HUES48 (cell line): ENCODE measurements at regions not wholly inside any gene's neighbourhood (a gene's known extent, or its start where the extent isn't known, plus 50 kb on each side); places are given as distances from the start of the nearest gene placed in this dataset.
A peak's percentile ranks its signal among the peaks of the same experiment; 100 is the strongest.
"Not testable (repeated sequence)": the region's sequence is repeated elsewhere in the genome, so short reads cannot be mapped to it uniquely, and the experiment has no call there.

Experiments used
- H3K27ac ChIP-seq: one replicate; pipeline ENCODE4 v1.7.0; 2013; ENCODE audit warnings: low read depth, low read length, inconsistent platforms
- H3K27me3 ChIP-seq: 2 replicates; pipeline ENCODE4 v1.6.1; 2013; ENCODE audit warnings: mild to moderate bottlenecking, low read length; ENCODE audit not compliant: control insufficient read depth, insufficient read depth
- H3K36me3 ChIP-seq: 2 replicates; pipeline ENCODE4 v1.6.1; 2013; ENCODE audit warnings: low read length; ENCODE audit not compliant: control insufficient read depth, insufficient read depth
- H3K4me1 ChIP-seq: 2 replicates; pipeline ENCODE4 v1.6.1; 2013; ENCODE audit warnings: mild to moderate bottlenecking, low read length; ENCODE audit not compliant: control insufficient read depth, insufficient read depth
- H3K4me3 ChIP-seq: 2 replicates; pipeline ENCODE4 v1.5.1; 2013; ENCODE audit warnings: mild to moderate bottlenecking, low read depth, low read length
- H3K9ac ChIP-seq: 2 replicates; pipeline ENCODE4 v1.6.1; 2013; ENCODE audit warnings: mild to moderate bottlenecking, low read depth, low read length, moderate library complexity
- H3K9me3 ChIP-seq: 2 replicates; pipeline ENCODE4 v1.6.1; 2013; ENCODE audit warnings: low read length; ENCODE audit not compliant: control insufficient read depth, insufficient read depth

DNA sequence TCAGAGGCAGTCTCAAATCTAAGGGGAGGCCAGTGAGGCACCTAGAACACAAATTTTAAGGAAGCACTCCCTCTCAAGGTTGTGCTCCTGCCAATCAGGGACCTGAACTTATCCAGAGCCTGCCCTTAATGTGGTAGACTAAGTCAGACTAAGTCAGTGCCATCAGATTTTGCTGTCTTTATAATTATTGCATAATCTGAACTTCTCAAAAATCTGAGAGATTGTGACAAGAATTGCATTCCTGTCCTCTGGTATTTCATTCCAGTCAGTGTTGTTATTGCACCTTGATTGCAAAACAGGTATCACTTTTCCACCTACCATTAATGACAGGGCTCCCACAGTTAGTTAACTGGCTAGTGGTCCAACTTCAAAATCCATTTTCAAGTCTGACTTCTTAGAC lies 197.1 kb upstream of the HCN1 start:
- H3K27me3 ChIP-seq = no peaks in the 10 kb centered on the region
- no peak overlapping the region for H3K27ac ChIP-seq
- H3K36me3 ChIP-seq = no peaks in the 10 kb centered on the region
- H3K4me3 ChIP-seq = no peak overlapping the region
- H3K9me3 ChIP-seq = peaks cover 81% of the 10 kb centered on the region
- no peaks in the 10 kb centered on the region for H3K4me1 ChIP-seq
- H3K9ac ChIP-seq = no peak overlapping the region

DNA sequence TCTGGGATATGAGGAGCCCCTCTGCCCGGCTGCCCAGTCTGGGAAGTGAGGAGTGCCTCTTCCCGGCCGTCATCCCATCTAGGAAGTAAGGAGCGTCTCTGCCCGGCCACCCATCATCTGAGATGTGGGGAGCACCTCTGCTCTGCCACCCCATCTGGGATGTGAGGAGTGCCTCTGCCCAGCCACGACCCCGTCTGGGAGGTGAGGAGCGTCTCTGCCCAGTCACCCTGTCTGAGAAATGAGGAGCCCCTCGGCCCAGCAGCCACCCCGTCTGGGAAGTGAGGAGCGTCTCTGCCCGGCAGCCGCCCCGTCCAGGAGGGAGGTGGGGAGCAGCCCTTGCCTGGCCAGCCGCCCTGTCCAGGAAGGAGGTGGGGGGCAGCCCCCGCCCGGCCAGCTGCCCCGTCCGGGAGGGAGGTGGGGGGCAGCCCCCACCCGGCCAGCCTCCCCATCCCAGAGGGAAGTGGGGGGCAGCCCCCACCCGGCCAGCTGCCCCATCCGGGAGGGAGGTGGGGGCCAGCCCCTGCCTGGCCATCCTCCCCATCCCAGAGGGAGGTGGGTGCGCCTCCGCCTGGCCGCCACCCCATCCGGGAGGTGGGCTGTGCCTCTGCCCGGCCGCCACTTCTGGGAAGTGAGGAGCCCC lies 194.4 kb upstream of the HCN1 start:
- peaks cover 76% of the 10 kb centered on the region for H3K9me3 ChIP-seq
- not testable (repeated sequence) for H3K36me3 ChIP-seq, H3K9ac ChIP-seq, H3K27ac ChIP-seq, H3K4me1 ChIP-seq, H3K27me3 ChIP-seq, H3K4me3 ChIP-seq

DNA sequence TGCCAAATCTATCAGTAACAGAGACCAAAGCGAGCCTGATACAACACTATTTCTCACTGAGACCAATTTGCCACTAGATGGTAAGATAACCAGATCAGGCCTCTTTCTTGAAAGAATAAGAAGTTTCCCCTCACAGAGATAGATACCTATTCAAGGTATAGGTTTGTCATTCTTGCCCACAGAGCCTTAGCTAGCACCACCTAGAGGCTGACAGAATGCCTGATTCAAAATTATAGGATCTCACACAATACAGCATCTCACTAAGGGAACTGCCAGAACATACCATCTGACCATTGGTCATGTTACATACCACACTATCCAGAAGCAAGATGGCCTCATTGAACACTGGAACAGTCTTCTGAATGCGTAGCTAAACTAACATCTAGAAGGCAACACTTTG lies 166.6 kb upstream of the HCN1 start:
- H3K9ac ChIP-seq = no peak overlapping the region
- H3K27me3 ChIP-seq = no peaks in the 10 kb centered on the region
- no peak overlapping the region for H3K4me3 ChIP-seq
- no peaks in the 10 kb centered on the region for H3K4me1 ChIP-seq
- no peaks in the 10 kb centered on the region for H3K36me3 ChIP-seq
- no peak overlapping the region for H3K27ac ChIP-seq
- H3K9me3 ChIP-seq = peaks cover 83% of the 10 kb centered on the region

DNA sequence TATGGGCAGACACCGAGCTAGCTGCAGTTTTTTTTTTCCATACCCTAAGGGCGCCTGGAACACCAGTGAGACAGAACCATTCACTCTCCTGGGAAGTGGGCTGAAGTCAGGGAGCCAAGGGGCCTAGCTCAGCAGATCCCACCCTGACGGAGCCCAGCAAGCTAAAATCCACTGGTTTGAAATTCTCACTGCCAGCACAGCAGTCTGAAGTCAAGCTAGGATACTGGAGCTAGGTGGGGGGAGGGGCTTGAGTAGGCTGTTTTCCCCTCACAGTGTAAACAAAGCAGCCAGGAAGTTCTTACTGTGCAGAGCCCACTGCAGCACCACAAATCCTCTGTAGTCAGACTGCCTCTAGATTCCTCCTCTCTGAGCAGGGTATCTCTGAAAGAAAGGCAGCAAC lies 151.7 kb upstream of the HCN1 start:
- Histone ChIP-seq H3K4me1 (0 out of 2 replicates have a peak, but pooled peaks cover 4% of the 10 kb centered on the region), H3K9ac (no peak overlapping the region), H3K27me3 (no peaks in the 10 kb centered on the region), H3K9me3 (peaks cover 62% of the 10 kb centered on the region), H3K4me3 (no peak overlapping the region), H3K36me3 (no peaks in the 10 kb centered on the region), H3K27ac (peak overlapping the region; percentile 61)

DNA sequence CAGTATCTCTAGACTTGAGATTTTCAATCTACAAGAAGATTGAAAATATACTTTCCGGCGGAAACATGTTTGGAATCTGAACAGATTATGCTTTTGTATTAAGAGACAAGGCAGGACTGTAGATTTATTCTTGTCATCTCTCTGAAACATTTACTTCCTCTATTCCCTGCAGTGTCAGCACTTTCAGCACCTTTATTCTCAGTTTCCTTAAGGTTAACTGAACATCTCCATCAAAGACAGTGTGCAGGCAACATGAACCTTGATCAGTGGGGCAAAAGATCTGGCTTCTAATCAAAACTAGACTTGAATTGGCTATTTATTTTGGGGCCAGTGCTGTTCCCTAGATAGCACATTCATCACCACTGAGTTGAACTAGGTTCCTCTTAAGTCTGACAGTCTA lies 129.9 kb upstream of the HCN1 start:
- H3K36me3 ChIP-seq = no peaks in the 10 kb centered on the region
- H3K9me3 ChIP-seq = peaks cover 92% of the 10 kb centered on the region
- no peaks in the 10 kb centered on the region for H3K27me3 ChIP-seq
- no peak overlapping the region for H3K27ac ChIP-seq
- no peak overlapping the region for H3K4me3 ChIP-seq
- no peaks in the 10 kb centered on the region for H3K4me1 ChIP-seq
- H3K9ac ChIP-seq = no peak overlapping the region

DNA sequence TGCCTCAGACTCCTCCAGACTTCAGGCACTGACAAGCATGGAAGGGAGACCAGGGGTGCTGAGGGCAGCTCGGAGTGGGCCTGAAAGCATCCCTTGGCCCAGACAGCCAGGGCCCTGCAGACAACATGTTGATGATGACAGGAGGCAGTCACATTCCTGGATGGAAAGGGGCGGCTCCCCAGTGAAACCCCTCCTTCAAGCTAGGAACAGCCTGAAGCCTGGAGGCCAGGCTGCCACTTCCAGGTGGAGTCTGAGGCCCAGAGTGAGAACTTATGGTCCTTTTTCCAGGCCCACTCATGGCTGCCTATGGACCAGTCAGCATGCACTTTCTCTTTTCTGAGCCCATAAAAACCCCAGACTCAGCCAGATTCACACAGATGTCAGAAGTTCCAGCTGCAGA lies 104.2 kb upstream of the HCN1 start:
- H3K9ac ChIP-seq = no peak overlapping the region
- no peaks in the 10 kb centered on the region for H3K36me3 ChIP-seq
- no peaks in the 10 kb centered on the region for H3K27me3 ChIP-seq
- no peak overlapping the region for H3K4me3 ChIP-seq
- peaks cover 79% of the 10 kb centered on the region for H3K9me3 ChIP-seq
- H3K4me1 ChIP-seq = no peaks in the 10 kb centered on the region
- H3K27ac ChIP-seq = no peak overlapping the region

DNA sequence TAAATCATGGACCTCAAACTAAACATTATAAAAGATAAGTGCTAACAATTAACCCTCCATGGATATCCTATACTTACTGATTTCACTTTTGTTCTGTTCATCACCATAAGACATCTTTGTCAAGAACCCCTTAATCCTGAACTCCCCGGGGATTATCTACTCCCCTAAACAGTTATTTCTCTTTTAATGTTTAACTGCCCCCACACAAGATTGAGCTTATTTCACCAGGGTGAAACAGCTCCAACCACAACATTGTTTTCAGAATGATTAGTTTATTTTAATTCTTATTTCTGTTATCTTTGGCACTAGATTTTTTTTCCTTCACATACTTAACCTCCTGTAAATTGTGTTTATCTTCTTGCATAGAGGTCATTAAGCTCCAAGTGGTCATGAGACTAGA lies 103.2 kb upstream of the HCN1 start:
- Histone ChIP-seq H3K4me3 (no peak overlapping the region), H3K9me3 (peaks cover 75% of the 10 kb centered on the region), H3K27me3 (no peaks in the 10 kb centered on the region), H3K4me1 (no peaks in the 10 kb centered on the region), H3K36me3 (no peaks in the 10 kb centered on the region), H3K27ac (no peak overlapping the region), H3K9ac (no peak overlapping the region)

DNA sequence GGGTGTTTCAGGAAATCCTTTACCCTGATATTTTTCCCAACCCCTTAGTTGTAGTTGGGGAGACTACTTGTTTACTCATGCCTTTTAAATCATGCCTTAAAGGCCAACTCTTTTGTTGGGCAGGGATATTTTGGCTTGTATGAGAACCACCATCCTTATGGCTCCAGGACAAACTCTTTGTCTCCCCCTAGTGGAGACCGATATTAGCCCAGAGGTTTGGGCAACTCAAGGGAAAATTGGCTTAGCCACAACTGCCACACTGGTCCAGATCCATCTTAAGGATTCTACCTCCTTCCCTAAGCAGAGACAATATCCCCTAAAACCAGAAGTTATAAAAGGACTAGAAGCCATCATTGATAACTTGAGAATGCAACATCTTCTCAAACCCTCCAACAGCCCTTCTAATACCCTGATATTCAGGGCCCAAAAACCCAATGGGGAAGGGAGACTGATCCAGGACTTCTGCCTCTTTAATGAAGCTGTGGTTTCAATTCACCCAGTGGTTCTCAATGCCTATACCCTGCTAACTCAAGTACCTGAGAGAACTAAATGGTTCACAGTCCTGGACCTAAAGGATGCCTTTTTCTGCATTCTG lies 100.9 kb upstream of the HCN1 start:
- no peaks in the 10 kb centered on the region for H3K4me1 ChIP-seq
- H3K27me3 ChIP-seq = no peaks in the 10 kb centered on the region
- H3K9ac ChIP-seq = no peak overlapping the region
- no peak overlapping the region for H3K27ac ChIP-seq
- H3K36me3 ChIP-seq = no peaks in the 10 kb centered on the region
- peaks cover 58% of the 10 kb centered on the region for H3K9me3 ChIP-seq
- no peak overlapping the region for H3K4me3 ChIP-seq

DNA sequence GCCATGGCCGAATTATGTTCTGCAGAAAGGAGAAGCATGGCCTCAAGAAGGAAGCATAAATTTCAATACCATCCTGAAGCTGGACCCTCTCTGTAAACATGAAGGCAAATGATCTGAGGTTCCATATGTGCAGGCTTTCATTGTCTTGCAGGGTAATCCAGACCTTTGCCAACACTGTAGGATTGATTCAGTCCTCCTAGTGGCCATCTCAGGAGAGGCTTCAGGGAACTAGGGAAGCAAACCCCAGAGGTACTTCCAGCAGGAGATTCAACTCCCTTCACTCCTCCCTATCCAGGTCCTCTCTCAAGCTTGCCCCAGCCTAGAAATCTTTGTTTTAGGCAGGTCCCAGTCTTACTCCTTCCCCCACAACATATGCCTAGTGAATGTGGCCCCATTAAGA lies 99.3 kb upstream of the HCN1 start:
- Histone ChIP-seq H3K4me3 (no peak overlapping the region), H3K27ac (no peak overlapping the region), H3K36me3 (no peaks in the 10 kb centered on the region), H3K9me3 (peaks cover 42% of the 10 kb centered on the region), H3K4me1 (no peaks in the 10 kb centered on the region), H3K27me3 (no peaks in the 10 kb centered on the region), H3K9ac (no peak overlapping the region)

DNA sequence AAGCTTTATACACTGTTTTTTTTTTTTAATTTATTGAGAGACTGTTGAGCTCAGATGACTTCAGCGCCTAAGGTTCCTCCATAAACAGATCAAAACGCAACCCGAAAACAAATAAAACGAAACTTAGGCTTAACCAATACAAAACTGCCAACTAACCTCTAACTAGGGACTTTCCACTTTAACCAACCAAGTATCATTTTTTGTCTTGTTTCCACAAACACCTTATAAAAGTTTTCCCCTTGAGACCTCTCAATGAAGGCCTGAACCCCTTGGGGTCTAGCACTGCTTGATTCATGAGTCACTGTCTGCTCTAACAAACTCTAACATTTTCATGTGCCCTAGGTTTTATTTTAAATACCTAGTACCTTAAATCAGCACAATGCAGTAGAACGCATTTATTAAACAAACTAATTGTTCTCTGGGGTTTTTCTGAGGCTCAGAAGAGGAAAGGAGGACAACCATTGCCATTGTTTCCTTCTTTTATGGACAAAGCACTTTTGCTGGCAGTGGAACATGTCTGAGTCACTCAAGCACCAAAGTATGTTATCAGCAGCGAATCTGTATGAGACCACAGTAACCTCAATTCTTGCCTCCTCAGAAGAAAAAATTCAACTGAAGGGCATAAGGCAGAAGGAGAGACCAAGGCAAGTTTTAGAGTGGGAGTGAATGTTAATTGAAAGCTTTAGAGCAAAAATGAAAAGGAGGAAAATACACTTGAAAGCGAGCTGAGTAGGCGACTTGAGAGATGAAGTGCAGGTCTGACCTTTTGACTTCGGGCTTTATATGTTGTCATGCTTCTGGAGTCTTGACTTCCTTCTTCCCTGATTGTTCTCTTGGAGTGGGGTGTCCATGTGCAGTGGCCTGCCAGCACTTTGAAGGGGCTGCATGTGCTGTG lies 97.7 kb upstream of the HCN1 start:
- Histone ChIP-seq H3K9me3 (peaks cover 33% of the 10 kb centered on the region), H3K27me3 (no peaks in the 10 kb centered on the region), H3K9ac (no peak overlapping the region), H3K4me1 (no peaks in the 10 kb centered on the region), H3K27ac (no peak overlapping the region), H3K36me3 (no peaks in the 10 kb centered on the region), H3K4me3 (no peak overlapping the region)
